Midbrain (tissue), 1 donor: ENCODE measurements at regions not wholly inside any gene's neighbourhood (a gene's known extent, or its start where the extent isn't known, plus 50 kb on each side); places are given as distances from the start of the nearest gene placed in this dataset.
"Not testable (repeated sequence)": the region's sequence is repeated elsewhere in the genome, so short reads cannot be mapped to it uniquely, and the experiment has no call there.

Source experiments
- DNase-seq: peaks from one replicate; lab custom pipeline; 2025; lab: John Stamatoyannopoulos, UW

GRCh38 chr7:81286754-81287153, 367.9 kb upstream of the SEMA3C start:
- DNase-seq: not testable (repeated sequence)

GRCh38 chr7:81285142-81285871, 366.5 kb upstream of the SEMA3C start:
- DNase-seq: no peak

- no peak for DNase-seq
These were observed 365.7 kb upstream of the SEMA3C start for GRCh38 chr7:81284576-81284975.

- no peak for DNase-seq
These were observed 361.7 kb upstream of the SEMA3C start for GRCh38 chr7:81280531-81280930.

GRCh38 chr7:81277691-81278090, 358.8 kb upstream of the SEMA3C start:
- DNase-seq: no peak

- no peak for DNase-seq
These were observed 354.9 kb upstream of the SEMA3C start for GRCh38 chr7:81273601-81274397.

- no peak for DNase-seq
These were observed 353.3 kb upstream of the SEMA3C start for GRCh38 chr7:81272176-81272575.

GRCh38 chr7:81268551-81268950, 349.7 kb upstream of the SEMA3C start:
- no peak for DNase-seq

GRCh38 chr7:81267508-81267907, 348.7 kb upstream of the SEMA3C start:
- no peak for DNase-seq

- DNase-seq: no peak
These were observed 345.3 kb upstream of the SEMA3C start for GRCh38 chr7:81264116-81264515.

GRCh38 chr7:81260152-81260551, 341.3 kb upstream of the SEMA3C start:
- no peak for DNase-seq

GRCh38 chr7:81256991-81257390, 338.1 kb upstream of the SEMA3C start:
- DNase-seq: no peak

GRCh38 chr7:81248420-81248819, 329.6 kb upstream of the SEMA3C start:
- no peak for DNase-seq

- DNase-seq: not testable (repeated sequence)
These were observed 328.5 kb upstream of the SEMA3C start for GRCh38 chr7:81247364-81247763.

- no peak for DNase-seq
These were observed 326.5 kb upstream of the SEMA3C start for GRCh38 chr7:81245353-81245752.

GRCh38 chr7:81244224-81244623, 325.4 kb upstream of the SEMA3C start:
- no peak for DNase-seq

- no peak for DNase-seq
These were observed 317.7 kb upstream of the SEMA3C start for GRCh38 chr7:81236560-81236959.

GRCh38 chr7:81235997-81236396, 317.1 kb upstream of the SEMA3C start:
- no peak for DNase-seq

- DNase-seq: no peak
These were observed 316.0 kb upstream of the SEMA3C start for GRCh38 chr7:81234896-81235295.

- DNase-seq: no peak
These were observed 314.5 kb upstream of the SEMA3C start for GRCh38 chr7:81233208-81233940.

- no peak for DNase-seq
These were observed 313.4 kb upstream of the SEMA3C start for GRCh38 chr7:81232084-81232799.

- no peak for DNase-seq
These were observed 312.5 kb upstream of the SEMA3C start for GRCh38 chr7:81231301-81231838.
